Tibial artery (tissue), 4 donors: ENCODE measurements at regions not wholly inside any gene's neighbourhood (a gene's known extent, or its start where the extent isn't known, plus 50 kb on each side); places are given as distances from the start of the nearest gene placed in this dataset.

Experiments used
- DNase-seq, 2 donors: peaks; one replicate each; pipeline ENCODE4 v3.0.0-alpha.2; 2019
- H3K27ac ChIP-seq, 2 donors: fragments of 200-600 bp; sonication (generic) in 1 of 2; 1 replicate in 1 of 2; 2 replicates in 1 of 2; pipeline ENCODE4 v1.5.1; 2018 to 2019; ENCODE audit warnings: mild to moderate bottlenecking in 1 of 2
- H3K27me3 ChIP-seq, 2 donors: fragments of 200-600 bp; sonication (generic) in 1 of 2; one replicate each; pipeline versions ENCODE4 v1.5.1 to v1.6.0; 2016 to 2019
- H3K36me3 ChIP-seq, 3 donors: fragments of 200-600 bp; sonication (generic) in 2 of 3; one replicate each; pipeline ENCODE4 v1.5.1; 2016 to 2019; ENCODE audit warnings: mild to moderate bottlenecking in 2 of 3
- H3K4me1 ChIP-seq, 4 donors: fragments of 200-600 bp; sonication (generic) in 2 of 4; 1 replicate in 3 of 4; 2 replicates in 1 of 4; pipeline ENCODE4 v1.5.1; 2016 to 2019
- H3K4me3 ChIP-seq, 2 donors: fragments of 200-600 bp; sonication (generic) in 1 of 2; 1 replicate in 1 of 2; 2 replicates in 1 of 2; pipeline ENCODE4 v1.5.1; 2018 to 2019; ENCODE audit warnings: mild to moderate bottlenecking in 2 of 2
- H3K9me3 ChIP-seq, 3 donors: fragments of 200-600 bp; sonication (generic) in 1 of 3; one replicate each; pipeline ENCODE4 v1.5.1; 2016 to 2019
- intact Hi-C: fragments of 100-400 bp; cut with DNase I; formaldehyde crosslinking; loops from one replicate; pipeline ENCODE4 v1.15.0; 2023; ENCODE audit warnings: low total_unique reads
- TF ChIP-seq, protein P1 (sequence below), 2 experiments: fragments of 200-600 bp in 1 of 2; fragments of 450-650 bp in 1 of 2; IDR thresholded peaks; one replicate each; pipeline ENCODE4 v1.5.1; 2017 to 2019; ENCODE audit warnings: antibody characterized with exemption in 2 of 2, mild to moderate bottlenecking in 1 of 2, moderate library complexity in 1 of 2

DNA sequence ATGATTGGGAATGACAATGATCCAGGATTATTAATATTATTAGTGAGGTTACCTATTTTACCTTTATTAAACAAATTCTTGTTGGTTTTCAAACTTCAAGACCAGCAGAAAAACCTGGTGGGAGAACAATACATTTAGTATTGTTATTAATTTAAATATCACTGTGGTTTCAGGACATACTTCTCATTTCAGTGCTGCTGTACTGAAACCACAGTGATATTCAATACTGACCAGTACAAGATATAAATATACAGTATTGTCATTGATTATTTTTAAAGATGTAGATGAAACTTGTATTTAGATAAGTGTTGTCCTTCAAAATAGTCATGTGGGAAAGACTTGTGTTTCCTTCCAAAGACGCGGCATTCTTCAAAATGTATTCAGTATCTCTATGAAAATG, 1047.3 kb upstream of the CELF4 start:
- Histone ChIP-seq H3K9me3 (no peaks in the 10 kb centered on the region), H3K27ac (no peak overlapping the region), H3K4me1 (no peaks in the 10 kb centered on the region), H3K27me3 (no peaks in the 10 kb centered on the region), H3K4me3 (no peak overlapping the region), H3K36me3 (no peaks in the 10 kb centered on the region)
- TF ChIP-seq, protein P1, sequence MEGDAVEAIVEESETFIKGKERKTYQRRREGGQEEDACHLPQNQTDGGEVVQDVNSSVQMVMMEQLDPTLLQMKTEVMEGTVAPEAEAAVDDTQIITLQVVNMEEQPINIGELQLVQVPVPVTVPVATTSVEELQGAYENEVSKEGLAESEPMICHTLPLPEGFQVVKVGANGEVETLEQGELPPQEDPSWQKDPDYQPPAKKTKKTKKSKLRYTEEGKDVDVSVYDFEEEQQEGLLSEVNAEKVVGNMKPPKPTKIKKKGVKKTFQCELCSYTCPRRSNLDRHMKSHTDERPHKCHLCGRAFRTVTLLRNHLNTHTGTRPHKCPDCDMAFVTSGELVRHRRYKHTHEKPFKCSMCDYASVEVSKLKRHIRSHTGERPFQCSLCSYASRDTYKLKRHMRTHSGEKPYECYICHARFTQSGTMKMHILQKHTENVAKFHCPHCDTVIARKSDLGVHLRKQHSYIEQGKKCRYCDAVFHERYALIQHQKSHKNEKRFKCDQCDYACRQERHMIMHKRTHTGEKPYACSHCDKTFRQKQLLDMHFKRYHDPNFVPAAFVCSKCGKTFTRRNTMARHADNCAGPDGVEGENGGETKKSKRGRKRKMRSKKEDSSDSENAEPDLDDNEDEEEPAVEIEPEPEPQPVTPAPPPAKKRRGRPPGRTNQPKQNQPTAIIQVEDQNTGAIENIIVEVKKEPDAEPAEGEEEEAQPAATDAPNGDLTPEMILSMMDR (IDR thresholded peaks at IDR 0.05), result no peak
- no peak for DNase-seq
- intact Hi-C loops, result no loop called here

DNA sequence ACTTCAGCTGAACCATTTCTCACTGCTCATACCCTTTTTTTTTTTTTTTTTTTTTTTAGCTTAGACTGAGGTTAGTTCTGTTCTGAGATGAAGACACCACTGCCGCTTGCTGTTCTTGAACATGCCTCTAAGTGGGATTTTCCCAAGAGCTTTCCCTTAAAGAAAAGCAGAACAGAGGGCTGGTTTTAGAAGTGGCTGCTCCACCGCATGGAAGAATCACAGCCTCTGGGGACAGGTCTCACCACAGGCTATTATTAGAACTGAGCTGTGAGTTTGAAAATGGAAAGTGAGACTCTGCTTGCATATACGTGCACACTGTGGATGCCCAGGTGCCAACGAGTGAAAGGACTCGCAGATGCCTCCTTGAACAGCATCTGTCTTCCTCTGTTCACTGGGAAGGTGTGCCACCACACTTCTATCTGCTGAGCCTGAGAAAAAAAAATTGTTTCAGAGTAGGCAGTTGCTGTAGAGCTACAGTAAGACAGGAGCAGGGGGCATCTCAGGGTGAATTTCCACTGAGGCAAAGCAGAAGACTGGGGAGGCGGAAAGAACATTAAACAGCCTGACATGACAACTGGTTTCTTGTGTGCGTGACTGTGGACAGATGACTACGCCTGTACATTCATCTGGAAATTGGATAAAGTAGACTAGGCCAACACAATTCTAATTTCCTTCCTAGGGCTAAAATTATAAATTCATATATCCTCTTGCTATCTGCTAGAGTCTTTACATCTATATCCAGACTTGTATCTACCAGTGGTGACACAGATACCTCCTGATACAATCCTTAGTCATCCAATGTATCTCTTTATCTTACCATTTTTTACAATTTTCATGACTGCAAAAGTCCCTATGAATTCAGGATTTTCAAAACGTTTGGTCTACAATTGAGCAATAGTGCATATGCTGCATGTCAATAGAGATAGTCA, 1045.7 kb upstream of the CELF4 start:
- Histone ChIP-seq H3K4me3 (no peak overlapping the region), H3K9me3 (no peaks in the 10 kb centered on the region), H3K36me3 (no peaks in the 10 kb centered on the region), H3K4me1 (no peaks in the 10 kb centered on the region), H3K27ac (no peak overlapping the region), H3K27me3 (no peaks in the 10 kb centered on the region)
- TF ChIP-seq, protein P1 (IDR thresholded peaks at IDR 0.05), result no peak
- intact Hi-C loops, result no loop called here
- no peak for DNase-seq

DNA sequence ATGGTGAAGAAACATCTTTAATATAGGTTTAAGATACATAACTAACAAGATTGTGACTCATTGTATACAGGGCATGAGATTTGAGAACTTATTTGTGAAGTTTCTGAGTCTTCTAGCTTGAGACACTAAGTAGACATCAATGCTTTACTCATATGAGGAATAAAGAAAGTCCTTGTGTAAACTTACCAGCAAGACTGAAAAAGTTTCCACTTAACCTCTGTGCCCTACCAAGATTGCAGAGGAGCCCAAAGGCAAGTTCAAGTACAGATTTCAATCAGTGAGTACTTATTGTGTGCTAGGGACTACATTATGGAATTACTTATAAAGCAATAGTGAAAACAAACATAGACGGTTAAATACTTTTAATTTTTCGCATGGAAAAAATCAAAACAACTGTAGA, 1041.2 kb upstream of the CELF4 start:
- Histone ChIP-seq H3K4me3 (no peak overlapping the region), H3K27ac (no peak overlapping the region), H3K4me1 (no peaks in the 10 kb centered on the region), H3K27me3 (no peaks in the 10 kb centered on the region), H3K36me3 (no peaks in the 10 kb centered on the region), H3K9me3 (no peaks in the 10 kb centered on the region)
- intact Hi-C loops, result no loop called here
- DNase-seq, result no peak
- TF ChIP-seq, protein P1 (IDR thresholded peaks at IDR 0.05), result no peak

DNA sequence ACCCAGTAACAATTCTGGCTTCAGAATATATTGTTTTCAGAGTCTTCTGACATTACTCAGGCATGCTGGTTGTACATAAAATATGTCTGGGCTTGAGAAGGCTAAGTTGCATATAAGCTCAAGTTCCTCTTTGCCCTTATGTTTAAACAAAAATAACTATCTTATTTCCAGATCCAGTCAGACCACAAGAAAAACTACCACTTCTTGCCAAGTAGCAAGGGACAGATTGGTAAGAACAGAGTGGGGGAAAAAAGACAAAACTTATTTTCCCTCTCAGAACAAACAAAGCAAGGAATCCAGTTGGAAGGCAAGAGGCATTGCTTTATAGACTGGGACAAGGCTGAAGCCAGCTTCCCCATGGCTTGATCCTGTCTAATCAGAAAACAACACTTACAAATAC, 1036.7 kb upstream of the CELF4 start:
- Histone ChIP-seq H3K4me1 (no peaks in the 10 kb centered on the region), H3K4me3 (no peak overlapping the region), H3K27ac (no peak overlapping the region), H3K27me3 (no peaks in the 10 kb centered on the region), H3K36me3 (no peaks in the 10 kb centered on the region), H3K9me3 (no peaks in the 10 kb centered on the region)
- DNase-seq, result no peak
- TF ChIP-seq, protein P1 (IDR thresholded peaks at IDR 0.05), result no peak
- intact Hi-C loops, result no loop called here

DNA sequence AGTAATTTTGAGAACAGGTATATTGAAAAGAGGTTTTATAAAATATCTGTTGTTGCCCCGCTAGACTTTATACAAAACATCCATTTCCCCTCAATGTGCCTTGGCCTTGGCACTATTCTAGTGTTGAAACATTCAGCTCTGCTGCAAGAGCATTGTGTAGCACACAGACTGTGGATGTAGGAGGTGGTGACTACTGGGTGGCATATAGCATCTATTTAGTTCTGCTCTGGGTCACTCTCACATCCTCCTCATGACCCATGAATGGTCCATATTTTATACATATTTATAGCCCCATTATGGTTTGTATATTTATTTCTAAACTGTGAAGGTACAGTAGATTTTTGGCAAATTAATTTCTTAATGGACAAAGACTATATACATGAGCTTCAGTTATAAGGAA, 1022.0 kb upstream of the CELF4 start:
- no peak for DNase-seq
- TF ChIP-seq, protein P1 (IDR thresholded peaks at IDR 0.05), result no peak
- intact Hi-C loops, result no loop called here
- H3K4me1 ChIP-seq, result no peaks in the 10 kb centered on the region
- H3K27me3 ChIP-seq, result no peaks in the 10 kb centered on the region
- H3K27ac ChIP-seq, result no peak overlapping the region
- no peaks in the 10 kb centered on the region for H3K9me3 ChIP-seq
- H3K4me3 ChIP-seq, result no peak overlapping the region
- H3K36me3 ChIP-seq, result no peaks in the 10 kb centered on the region
